ENCODE measurements at regions not wholly inside any gene's neighbourhood (a gene's known extent, or its start where the extent isn't known, plus 50 kb on each side); places are given as distances from the start of the nearest gene placed in this dataset.

DNA sequence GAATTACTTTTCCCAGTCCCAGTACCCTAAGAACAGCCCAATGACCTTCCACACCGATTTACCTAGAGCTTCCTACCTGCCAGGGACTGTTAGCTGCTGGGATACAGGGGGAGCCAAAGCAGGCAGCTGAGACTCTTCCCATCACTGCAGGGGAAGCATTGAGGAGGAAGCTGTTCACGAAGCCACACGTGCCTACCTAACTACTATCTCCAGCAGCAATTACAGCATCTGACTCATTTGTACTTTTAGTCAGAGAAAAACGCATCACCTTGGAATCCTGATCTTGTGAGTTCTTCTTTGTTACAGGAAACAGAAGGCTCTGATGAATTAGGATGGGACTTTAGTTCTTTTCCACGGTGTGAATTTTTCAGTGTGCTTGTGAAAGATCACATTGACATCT is 113.7 kb upstream of the DHX40 start:
- Histone ChIP-seq H3K4me2 (ENCODE audit: low read length) (no peak overlapping the region), H3K27me3 (ENCODE audit: insufficient read depth, low read depth, low read length) (no peaks in the 10 kb centered on the region), H3K27ac (ENCODE audit: low read length) (no peak overlapping the region), H3K9me3 (ENCODE audit: low read length) (no peaks in the 10 kb centered on the region), H3K9ac (ENCODE audit: low read length) (no peak overlapping the region), H3K9me2 (ENCODE audit: insufficient read depth, low read length) (no peaks in the 10 kb centered on the region), H3F3A (ENCODE audit: insufficient read depth, low read length, poor library complexity, severe bottlenecking) (no peaks in the 10 kb centered on the region), H3K36me3 (ENCODE audit: insufficient read depth, low read length) (no peaks in the 10 kb centered on the region), H3K79me2 (replicated peaks; ENCODE audit: insufficient read depth, low read length) (no peaks in the 10 kb centered on the region), H4K20me1 (ENCODE audit: insufficient read depth) (no peaks in the 10 kb centered on the region), H2AFZ (ENCODE audit: low read depth, low read length) (no peak overlapping the region), H3K4me3 (ENCODE audit: low read length) (no peak overlapping the region)
- TF ChIP-seq TAF1 (IDR thresholded peaks at IDR 0.05; ENCODE audit: low read depth) (no peak), EP300 (conservative IDR thresholded peaks at IDR 0.05; ENCODE audit: poor library complexity, severe bottlenecking) (no peak), RAD21 (conservative IDR thresholded peaks at IDR 0.05) (no peak), POLR2AphosphoS5 (IDR thresholded peaks at IDR 0.05) (no peak), SMC3 (conservative IDR thresholded peaks at IDR 0.05; ENCODE audit: poor library complexity) (no peak), MXI1 (conservative IDR thresholded peaks at IDR 0.05; ENCODE audit: poor library complexity, severe bottlenecking) (no peak), EZH2 (IDR thresholded peaks at IDR 0.05; ENCODE audit: borderline replicate concordance, insufficient read depth, low read length, poor library complexity, severe bottlenecking) (no peak)
- TF ChIP-seq, protein P1, sequence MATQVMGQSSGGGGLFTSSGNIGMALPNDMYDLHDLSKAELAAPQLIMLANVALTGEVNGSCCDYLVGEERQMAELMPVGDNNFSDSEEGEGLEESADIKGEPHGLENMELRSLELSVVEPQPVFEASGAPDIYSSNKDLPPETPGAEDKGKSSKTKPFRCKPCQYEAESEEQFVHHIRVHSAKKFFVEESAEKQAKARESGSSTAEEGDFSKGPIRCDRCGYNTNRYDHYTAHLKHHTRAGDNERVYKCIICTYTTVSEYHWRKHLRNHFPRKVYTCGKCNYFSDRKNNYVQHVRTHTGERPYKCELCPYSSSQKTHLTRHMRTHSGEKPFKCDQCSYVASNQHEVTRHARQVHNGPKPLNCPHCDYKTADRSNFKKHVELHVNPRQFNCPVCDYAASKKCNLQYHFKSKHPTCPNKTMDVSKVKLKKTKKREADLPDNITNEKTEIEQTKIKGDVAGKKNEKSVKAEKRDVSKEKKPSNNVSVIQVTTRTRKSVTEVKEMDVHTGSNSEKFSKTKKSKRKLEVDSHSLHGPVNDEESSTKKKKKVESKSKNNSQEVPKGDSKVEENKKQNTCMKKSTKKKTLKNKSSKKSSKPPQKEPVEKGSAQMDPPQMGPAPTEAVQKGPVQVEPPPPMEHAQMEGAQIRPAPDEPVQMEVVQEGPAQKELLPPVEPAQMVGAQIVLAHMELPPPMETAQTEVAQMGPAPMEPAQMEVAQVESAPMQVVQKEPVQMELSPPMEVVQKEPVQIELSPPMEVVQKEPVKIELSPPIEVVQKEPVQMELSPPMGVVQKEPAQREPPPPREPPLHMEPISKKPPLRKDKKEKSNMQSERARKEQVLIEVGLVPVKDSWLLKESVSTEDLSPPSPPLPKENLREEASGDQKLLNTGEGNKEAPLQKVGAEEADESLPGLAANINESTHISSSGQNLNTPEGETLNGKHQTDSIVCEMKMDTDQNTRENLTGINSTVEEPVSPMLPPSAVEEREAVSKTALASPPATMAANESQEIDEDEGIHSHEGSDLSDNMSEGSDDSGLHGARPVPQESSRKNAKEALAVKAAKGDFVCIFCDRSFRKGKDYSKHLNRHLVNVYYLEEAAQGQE (IDR thresholded peaks at IDR 0.05; ENCODE audit: borderline replicate concordance): no peak
- TF ChIP-seq, protein P2, sequence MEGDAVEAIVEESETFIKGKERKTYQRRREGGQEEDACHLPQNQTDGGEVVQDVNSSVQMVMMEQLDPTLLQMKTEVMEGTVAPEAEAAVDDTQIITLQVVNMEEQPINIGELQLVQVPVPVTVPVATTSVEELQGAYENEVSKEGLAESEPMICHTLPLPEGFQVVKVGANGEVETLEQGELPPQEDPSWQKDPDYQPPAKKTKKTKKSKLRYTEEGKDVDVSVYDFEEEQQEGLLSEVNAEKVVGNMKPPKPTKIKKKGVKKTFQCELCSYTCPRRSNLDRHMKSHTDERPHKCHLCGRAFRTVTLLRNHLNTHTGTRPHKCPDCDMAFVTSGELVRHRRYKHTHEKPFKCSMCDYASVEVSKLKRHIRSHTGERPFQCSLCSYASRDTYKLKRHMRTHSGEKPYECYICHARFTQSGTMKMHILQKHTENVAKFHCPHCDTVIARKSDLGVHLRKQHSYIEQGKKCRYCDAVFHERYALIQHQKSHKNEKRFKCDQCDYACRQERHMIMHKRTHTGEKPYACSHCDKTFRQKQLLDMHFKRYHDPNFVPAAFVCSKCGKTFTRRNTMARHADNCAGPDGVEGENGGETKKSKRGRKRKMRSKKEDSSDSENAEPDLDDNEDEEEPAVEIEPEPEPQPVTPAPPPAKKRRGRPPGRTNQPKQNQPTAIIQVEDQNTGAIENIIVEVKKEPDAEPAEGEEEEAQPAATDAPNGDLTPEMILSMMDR (IDR thresholded peaks at IDR 0.05; ENCODE audit: poor library complexity, severe bottlenecking): no peak

DNA sequence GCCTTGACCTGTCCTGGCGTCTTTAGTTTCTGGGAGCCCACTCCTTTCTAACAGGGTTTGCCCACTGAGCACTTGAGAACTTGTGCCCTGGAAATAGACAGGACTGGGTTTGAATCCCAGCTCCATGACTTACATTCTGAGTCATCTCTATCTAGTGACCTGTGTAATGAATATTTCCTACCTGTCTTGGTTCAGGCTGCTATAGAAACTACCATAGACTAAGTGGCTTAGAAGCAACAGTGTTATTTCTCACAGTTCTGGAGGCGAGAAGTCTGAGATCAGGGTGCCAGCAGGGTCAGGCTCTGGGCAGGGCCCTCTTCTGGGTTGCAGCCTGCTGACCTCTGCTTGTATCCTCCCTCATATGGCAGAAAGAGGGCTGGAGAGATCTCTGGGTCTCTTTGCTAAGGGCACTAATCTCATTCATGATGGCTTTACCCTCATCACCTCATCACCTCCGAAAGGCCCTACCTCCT is 110.7 kb upstream of the DHX40 start:
- no peaks in the 10 kb centered on the region for H3K9me2 ChIP-seq (ENCODE audit: insufficient read depth, low read length)
- no peaks in the 10 kb centered on the region for H3K9me3 ChIP-seq (ENCODE audit: low read length)
- no peaks in the 10 kb centered on the region for H3F3A ChIP-seq (ENCODE audit: insufficient read depth, low read length, poor library complexity, severe bottlenecking)
- no peaks in the 10 kb centered on the region for H3K36me3 ChIP-seq (ENCODE audit: insufficient read depth, low read length)
- no peak overlapping the region for H3K9ac ChIP-seq (ENCODE audit: low read length)
- H4K20me1 ChIP-seq (ENCODE audit: insufficient read depth): no peaks in the 10 kb centered on the region
- H3K27ac ChIP-seq (ENCODE audit: low read length): no peak overlapping the region
- H3K4me2 ChIP-seq (ENCODE audit: low read length): no peak overlapping the region
- H3K79me2 ChIP-seq (replicated peaks; ENCODE audit: insufficient read depth, low read length): no peaks in the 10 kb centered on the region
- no peaks in the 10 kb centered on the region for H3K27me3 ChIP-seq (ENCODE audit: insufficient read depth, low read depth, low read length)
- TF ChIP-seq, protein P1 (IDR thresholded peaks at IDR 0.05; ENCODE audit: borderline replicate concordance): no peak
- TF ChIP-seq SMC3 (conservative IDR thresholded peaks at IDR 0.05; ENCODE audit: poor library complexity) (no peak), EP300 (conservative IDR thresholded peaks at IDR 0.05; ENCODE audit: poor library complexity, severe bottlenecking) (no peak), EZH2 (IDR thresholded peaks at IDR 0.05; ENCODE audit: borderline replicate concordance, insufficient read depth, low read length, poor library complexity, severe bottlenecking) (no peak), POLR2AphosphoS5 (IDR thresholded peaks at IDR 0.05) (no peak), TAF1 (IDR thresholded peaks at IDR 0.05; ENCODE audit: low read depth) (no peak), RAD21 (conservative IDR thresholded peaks at IDR 0.05) (no peak), MXI1 (conservative IDR thresholded peaks at IDR 0.05; ENCODE audit: poor library complexity, severe bottlenecking) (no peak)
- TF ChIP-seq, protein P2 (IDR thresholded peaks at IDR 0.05; ENCODE audit: poor library complexity, severe bottlenecking): no peak
- H2AFZ ChIP-seq (ENCODE audit: low read depth, low read length): no peak overlapping the region
- no peak overlapping the region for H3K4me3 ChIP-seq (ENCODE audit: low read length)

Measured in neural cell (in vitro differentiated cells).